A549 (cell line): ENCODE measurements at regions not wholly inside any gene's neighbourhood (a gene's known extent, or its start where the extent isn't known, plus 50 kb on each side); places are given as distances from the start of the nearest gene placed in this dataset.

Experiments used
- POLR2A ChIP-seq: IDR thresholded peaks from 2 replicates; pipeline ENCODE4 v1.6.1; 2012; ENCODE audit warnings: mild to moderate bottlenecking, low read length
- ZC3H11A ChIP-seq: fragments of 450-650 bp; IDR thresholded peaks from 2 replicates; pipeline ENCODE4 v1.6.1; 2014; ENCODE audit warnings: antibody characterized with exemption, mild to moderate bottlenecking

GRCh38 chr1:170874671-170875070, 60.7 kb upstream of the MROH9 start:
- TF ChIP-seq POLR2A (no peak), ZC3H11A (no peak)
